Activated CD4-positive, alpha-beta T cell treated with anti-CD3 and anti-CD28 coated beads, Interleukin-10, Interleukin-2, amounts not matched to agents 100 ng/mL and 50 ng/mL, durations not matched to agents 16 hours and 8 hours (primary cell): ENCODE measurements at regions not wholly inside any gene's neighbourhood (a gene's known extent, or its start where the extent isn't known, plus 50 kb on each side); places are given as distances from the start of the nearest gene placed in this dataset.

Source experiments
- DNase-seq: peaks from one replicate; pipeline ENCODE4 v3.0.0-alpha.2; 2020

GRCh38 chr4:18999595-18999994 is 978.0 kb upstream of the LCORL start:
- no peak for DNase-seq

- DNase-seq = no peak
Measured at GRCh38 chr4:18981234-18981615, 959.7 kb upstream of the LCORL start.

GRCh38 chr4:18980516-18981233 is 959.1 kb upstream of the LCORL start:
- DNase-seq = no peak

GRCh38 chr4:18976884-18977283 is 955.3 kb upstream of the LCORL start:
- DNase-seq = no peak

- DNase-seq = no peak
Measured at GRCh38 chr4:18975916-18976808, 954.6 kb upstream of the LCORL start.

DNA sequence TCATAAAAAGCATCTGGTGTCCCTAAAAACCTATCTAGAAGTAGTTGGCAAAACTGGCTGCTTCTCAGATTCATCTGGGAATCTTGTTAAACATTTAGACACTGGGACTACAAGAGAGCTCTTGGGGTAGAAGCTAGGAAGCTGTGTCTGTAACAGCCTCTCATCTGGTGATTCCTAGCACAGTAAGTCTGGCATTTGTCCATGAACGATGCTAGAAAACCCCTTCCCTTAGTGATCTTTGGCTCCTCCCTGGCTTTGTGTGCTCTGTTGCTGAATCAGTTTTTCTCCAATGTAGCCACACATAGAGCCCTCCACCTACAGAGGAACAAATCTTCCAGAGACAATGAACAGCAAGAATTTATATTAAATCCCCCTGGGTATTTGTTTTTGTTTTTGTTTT is 951.7 kb upstream of the LCORL start:
- no peak for DNase-seq

DNA sequence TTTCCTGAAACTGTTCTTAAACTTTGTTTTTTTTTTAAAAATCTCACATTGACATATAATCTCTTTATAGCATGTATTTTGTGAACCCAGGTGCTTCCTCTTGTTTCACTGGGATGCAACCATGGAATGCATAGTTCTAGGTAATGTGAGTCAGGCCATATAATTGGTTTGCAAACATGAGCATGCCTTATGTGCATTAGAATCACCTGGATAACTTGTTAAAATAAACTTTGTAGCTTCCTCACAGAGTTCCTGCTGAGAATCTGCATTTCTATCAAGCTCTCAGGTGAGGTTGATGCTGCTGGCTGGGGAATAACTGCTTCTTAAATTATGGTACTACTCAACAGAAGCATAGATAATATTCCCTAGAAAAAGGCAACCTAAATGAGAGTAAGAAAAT is 940.3 kb upstream of the LCORL start:
- no peak for DNase-seq

GRCh38 chr4:18961266-18961665 is 939.7 kb upstream of the LCORL start:
- no peak for DNase-seq

DNA sequence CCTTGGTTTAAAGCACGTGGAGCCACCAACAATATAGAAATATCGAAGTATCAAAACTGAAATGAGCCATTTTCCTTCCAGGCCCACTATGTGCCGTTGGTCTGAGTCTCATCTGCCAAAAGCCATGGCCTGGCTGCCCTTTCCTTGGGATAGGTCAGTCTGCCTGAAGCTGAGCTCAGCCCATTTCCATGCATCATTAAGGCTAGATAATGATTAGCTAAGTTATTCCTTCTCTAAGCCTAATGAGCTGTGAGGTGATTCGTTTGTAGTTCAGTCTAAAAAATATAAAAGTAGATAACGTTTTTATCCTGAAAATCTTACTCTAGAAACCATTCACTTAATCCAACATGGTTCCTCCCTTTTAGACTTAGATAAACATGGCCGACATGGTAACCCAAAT is 936.2 kb upstream of the LCORL start:
- no peak for DNase-seq

DNA sequence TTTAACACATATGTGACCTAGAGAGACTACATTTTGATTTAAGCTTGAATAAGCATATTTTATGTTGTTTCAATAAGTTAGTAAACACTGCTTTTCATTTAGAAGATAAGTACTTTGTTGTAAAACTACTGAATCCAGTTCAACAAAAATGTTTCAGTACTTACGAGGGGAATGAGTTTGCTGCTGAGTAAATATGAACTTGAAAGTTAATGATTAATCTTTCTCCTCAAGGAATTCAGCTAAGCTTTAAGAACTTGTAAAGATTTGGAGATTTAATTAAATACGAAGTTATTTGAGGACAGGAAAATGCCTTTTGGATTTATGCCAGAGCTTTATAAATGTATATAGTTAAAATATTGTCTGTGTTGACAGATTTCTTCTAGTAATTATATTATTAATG is 933.0 kb upstream of the LCORL start:
- DNase-seq = no peak

GRCh38 chr4:18953613-18954012 is 932.1 kb upstream of the LCORL start:
- DNase-seq = no peak

DNA sequence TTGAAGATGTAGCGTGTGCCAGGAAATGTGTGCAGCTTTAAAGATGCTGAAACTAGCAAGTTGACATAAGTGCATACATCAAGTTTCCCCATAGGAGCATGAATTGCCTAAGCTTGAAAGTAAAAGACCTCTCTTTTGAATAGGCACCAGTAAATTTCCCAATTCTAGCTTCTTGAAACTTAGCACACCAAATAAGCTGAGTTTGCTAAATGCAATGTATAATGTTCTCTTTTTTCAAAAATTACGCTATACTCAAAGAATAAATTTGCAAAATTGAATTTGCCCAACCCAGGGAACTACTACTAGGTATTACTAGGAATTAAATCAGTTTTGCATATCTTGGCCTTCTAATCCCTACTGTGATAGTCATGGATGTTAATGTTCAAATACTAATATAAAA is 923.9 kb upstream of the LCORL start:
- DNase-seq = no peak

DNA sequence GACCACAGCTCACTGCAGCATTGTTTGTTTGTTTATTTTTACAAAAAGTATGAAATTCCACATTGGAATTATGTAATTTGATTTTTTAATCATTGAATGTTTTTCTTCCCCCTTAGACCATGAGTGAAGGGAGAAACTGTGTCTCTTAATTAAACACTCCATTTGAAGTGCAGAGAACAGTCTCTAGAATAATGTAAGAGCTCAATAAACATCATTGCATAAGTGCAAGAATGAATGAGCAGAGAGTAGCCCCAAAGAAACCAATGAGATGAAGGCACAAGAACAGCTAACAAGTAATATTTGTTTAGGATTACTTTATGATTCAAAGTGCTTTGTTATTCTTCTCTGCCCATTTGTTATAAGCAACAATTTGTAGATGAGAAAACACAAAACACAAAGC is 921.3 kb upstream of the LCORL start:
- DNase-seq = no peak

DNA sequence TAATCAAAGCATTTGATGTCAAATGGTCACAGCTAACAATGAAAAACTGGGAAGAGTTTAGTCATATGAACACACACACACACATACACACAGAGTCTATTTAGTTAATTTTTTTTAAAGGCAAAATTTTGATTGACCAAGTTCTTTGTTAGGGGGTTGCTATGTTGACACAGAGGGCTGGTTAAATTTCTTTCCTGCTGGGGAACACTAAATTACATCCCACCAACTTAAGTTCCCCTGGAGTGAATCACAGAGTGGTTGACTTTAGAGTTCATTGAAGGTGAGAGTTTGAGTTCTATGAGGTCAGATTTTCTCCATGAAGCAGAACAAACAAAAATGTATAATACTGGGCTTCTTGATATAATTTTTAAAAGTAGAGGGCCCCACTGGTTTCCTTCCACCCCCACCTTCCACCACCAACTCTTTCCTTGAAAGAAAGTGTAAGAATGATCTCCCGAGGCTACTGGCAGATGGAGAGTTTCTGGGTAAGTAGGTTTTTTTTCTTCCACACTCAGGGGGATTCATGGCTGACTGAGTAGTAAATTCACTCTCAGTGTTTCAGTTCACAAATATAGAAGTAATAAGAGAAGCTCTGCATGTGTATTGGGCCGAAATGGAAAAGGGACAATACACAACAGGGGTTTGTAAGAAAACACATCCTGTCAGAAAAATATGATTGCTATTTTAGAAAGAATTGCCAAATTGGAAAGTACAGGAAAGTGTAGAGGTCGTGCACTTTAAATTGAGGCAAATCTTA is 917.0 kb upstream of the LCORL start:
- DNase-seq = no peak

DNA sequence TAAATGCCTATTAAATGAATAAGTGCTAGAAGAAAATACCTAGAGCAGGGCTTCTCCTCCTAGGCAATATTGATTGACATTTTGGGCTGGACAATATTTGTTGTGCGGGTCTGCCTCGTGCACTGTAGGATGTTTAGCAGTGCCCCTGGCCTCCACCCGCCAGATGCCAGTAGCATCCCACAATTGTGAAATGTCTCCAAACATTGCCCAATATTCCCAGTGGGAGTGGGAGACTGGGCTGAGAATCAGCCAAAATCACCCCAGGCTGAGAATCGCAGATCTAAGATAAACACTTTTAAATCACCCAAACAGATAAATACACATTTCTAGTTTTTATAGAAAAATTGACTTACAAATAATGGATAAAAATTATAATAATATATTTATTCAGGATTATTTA is 916.2 kb upstream of the LCORL start:
- DNase-seq = no peak

DNA sequence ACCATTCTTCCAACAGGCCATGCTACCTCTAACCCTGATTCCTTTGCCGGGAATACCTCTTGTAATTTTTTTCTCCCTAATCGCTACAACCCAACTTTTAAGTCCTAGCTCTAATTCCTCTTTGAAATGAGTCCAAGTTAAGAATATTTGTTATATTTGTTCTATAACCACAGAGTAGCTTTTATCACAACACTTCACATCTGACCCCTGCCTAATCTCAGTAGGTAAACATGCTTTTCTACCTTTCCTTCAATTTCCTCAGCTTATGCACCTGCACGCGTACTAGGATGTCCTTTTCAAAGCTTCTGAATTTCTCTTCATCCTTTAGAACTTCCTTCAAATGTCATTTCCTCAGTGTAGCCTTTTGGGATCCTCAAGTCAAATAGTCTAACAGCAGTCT is 915.5 kb upstream of the LCORL start:
- DNase-seq = no peak

DNA sequence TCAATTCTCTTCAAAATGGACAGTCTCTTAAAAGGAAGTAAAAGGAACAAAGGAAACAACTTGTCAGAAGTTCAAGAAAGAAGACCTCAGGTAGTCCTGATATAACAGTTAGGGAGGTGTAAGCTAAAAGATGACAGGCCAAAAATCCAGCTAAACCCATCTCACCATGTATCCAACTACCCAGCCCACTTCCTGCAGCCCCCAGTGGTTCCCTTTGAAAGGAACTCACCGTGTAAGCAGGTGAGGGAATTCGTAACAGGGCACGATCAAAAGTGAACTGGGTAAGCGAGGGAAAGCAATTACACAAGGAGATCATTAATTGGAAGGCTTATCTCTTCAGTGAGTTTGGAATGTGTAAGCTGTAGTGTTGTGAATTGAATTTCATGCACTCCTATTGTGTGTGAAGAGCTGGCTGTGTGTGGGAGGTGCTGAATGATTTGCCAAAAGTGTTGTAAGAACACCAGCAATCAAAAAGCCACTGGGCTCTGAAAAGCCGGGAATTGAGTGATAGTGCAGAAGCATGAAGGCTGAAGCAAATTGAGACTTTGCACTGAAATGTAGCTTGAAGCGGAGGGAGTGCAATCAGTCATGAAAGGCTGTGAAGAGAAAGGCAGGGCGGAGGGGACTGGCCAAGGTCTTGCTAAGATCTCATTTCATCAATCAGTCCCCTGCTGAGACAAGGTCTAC is 914.2 kb upstream of the LCORL start:
- no peak for DNase-seq

- no peak for DNase-seq
Measured at GRCh38 chr4:18934197-18934596, 912.6 kb upstream of the LCORL start.

DNA sequence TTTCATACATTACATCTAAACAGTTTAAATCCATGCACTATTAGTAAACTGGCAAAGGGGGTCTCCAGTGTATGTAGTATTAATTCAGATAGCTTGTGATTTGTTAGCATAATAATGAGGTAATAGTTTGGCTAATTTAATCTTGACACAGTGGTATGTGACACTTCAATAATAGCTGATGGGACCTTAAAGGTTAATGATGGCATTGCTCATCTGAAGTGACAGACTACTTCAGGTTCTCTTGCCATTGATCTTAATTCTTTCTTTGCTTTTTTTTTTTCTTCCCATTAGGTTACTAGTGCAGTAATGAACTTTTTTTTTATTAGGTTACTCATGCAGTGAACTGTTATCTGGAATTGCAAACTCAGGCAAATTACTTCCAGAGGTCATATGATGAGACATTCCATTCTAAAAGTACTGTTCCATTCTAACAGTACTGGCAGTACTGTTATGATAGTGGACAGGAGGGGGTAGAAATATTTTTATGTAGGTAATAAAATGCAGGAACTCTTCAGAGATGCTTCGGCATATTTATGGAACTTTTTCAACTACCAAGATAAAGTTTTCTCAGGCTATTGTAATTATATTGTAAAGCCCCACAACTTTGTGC is 911.3 kb upstream of the LCORL start:
- DNase-seq = no peak

- DNase-seq = no peak
Measured at GRCh38 chr4:18931643-18932377, 910.3 kb upstream of the LCORL start.

DNA sequence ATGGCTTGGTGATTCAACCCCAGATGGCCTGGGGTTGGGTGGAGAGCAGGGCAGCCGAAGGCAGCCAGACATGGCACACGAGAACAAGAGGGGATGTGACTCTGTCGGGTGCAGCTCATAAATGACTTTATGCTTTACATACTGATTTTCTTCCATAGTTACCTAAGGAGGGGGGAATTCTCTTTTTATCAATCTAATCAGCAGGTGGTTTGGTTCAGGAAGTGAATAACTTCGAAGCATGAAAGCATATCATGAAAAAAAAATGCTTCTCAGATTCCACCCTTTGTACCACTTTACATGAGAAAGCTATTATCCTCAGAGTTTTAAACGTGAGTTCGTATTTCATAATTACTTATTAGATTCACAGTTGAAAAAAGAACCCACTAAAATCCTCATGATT is 908.9 kb upstream of the LCORL start:
- no peak for DNase-seq
